DMS153 treated with DMSO at 0.1 percent for 48 hours (cell line): ENCODE measurements at regions not wholly inside any gene's neighbourhood (a gene's known extent, or its start where the extent isn't known, plus 50 kb on each side); places are given as distances from the start of the nearest gene placed in this dataset.
"Not testable (repeated sequence)": the region's sequence is repeated elsewhere in the genome, so short reads cannot be mapped to it uniquely, and the experiment has no call there.

Experiments
- DNase-seq: peaks from one replicate; lab custom pipeline; 2025; ENCODE audit not compliant: unreplicated experiment; lab: John Stamatoyannopoulos, UW

DNA sequence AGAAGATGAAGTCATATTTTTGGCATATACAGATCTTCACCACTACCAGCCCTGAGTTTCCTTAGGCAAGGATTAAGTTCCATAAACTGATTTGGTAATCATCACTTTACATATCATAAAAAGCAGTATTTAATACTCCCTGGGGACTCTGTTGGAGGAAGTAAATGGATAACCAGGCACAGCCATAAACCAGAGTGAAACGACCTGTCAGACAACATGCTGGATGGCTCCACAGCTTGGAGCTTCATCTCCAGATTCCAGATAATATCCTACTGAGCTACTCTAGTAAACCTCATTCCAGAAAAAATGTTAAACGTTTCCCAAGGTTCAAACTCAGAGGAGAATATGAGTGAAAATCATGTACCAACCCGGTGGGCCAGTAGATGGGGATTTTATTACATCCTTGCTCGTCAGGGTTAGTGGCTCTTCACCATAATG lies 109.2 kb downstream of the BASP1 start:
- DNase-seq = no peak

DNA sequence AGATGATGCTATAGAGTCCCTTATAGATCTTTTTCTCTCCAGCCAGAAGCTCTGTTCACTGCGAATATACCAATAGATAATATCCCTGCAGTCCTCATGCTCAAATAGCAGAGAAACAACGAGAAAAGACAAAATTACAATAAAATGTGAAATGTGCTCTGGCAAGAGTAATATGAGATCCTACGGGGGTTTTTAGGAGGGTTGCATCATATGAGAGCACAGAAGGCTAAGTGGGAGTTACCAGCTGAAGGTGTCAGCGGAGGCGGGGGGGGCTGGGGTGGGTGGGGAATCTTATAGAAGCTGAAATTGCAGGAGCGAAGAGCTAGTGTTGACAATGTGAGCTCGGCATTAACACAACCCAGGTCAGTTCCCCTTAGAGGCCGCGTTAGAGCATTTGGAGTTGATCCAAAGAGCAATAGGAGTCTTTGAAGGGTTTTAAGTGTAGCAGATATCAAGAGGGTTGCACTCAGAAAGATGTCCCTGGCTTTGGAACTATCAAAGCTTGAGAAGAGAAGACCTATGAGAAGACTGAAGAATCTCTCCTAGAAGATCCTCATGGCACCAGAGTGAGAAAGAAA lies 109.7 kb downstream of the BASP1 start:
- DNase-seq = peak; percentile 18

DNA sequence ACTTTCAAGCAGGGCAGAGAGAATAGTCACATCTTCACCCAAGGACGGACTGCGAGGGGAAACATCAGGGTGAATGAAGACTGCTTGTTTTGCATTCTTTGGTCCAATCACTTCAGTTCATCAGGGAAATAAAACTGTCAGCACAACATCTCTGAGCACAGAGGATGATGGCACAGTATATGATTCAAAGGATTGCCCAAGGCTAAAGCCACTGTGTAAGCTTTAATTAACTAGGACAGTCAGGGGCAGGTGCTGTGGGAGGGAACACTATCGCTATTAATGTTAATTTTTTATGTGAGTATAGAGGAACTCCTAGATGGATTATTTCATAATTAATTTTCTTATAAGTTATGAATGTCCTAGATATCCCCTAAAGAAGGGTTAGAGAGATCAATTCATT lies 112.1 kb downstream of the BASP1 start:
- DNase-seq = no peak

DNA sequence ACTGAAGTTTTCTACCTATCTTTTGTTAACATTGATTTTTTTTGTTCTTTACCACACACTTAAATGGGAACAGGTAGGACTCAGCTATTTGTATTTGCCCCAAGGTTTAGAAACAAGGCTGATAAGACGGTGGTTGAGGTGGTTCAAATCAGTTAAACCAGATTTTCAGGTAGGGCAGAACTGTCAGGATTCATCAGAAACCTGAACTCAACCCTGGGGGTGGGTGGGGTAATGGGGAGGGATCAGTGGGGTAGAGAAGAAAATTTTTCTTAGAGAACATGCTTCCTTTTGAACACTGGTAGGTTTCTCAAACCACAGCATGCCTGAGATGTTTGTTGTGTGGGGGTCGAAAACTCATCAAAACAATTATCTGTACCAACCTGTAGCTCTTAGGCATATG lies 113.0 kb downstream of the BASP1 start:
- DNase-seq = no peak

DNA sequence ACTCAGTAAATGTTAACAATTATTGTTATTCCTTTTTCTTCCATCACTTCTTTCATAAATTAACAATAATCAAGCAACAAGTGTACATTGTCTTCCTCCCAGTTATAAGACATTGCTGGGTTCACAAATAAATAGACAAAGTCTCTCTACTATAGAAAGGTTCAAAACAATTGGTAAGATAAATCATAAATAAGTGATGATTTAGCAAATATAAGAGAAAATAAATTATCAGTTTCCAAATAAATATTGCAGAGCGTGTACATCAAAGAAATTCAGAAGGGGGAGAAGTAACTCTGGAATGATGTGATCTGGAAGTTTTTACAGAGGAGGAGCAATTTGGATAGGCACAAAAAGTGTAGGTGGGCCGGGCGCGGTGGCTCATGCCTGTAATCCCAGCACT lies 114.2 kb downstream of the BASP1 start:
- no peak for DNase-seq

DNA sequence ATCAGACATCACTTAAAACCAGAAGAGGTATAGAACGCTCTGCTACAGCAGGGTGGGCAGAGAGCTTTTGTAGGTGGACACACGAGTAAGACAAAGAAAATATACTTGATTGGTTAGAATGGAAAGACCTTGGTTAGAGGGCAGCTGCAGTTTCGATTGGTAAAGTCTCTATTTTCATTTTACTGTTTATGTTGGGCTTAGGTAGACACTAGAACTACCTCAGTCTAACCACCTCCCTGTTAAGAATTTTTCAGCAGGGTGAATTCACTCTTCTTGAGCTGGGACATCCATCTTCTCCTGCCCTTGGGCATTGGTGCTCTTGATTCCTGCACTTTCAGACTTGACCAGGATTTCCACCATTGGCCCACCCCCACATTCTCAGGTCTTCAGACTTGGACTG lies 116.3 kb downstream of the BASP1 start:
- DNase-seq = no peak

DNA sequence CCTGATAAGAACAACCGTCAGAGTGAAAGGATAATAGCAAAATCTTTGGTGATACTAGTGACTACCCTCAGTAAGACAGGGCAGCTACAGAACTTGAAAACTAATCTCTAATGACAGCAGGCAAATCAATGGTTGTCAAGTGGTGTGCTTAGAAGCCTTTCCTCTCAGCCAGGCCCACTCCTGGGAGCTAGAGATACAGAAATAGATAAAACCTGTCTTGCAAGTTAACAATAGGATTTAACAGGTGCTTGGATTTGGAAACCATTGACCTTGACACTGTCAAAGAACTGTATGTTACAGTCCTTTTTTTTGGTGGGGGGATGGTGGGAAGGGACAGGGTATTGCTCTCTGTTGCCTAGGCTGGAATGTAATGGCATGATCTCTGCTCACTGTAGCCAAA lies 118.6 kb downstream of the BASP1 start:
- no peak for DNase-seq

DNA sequence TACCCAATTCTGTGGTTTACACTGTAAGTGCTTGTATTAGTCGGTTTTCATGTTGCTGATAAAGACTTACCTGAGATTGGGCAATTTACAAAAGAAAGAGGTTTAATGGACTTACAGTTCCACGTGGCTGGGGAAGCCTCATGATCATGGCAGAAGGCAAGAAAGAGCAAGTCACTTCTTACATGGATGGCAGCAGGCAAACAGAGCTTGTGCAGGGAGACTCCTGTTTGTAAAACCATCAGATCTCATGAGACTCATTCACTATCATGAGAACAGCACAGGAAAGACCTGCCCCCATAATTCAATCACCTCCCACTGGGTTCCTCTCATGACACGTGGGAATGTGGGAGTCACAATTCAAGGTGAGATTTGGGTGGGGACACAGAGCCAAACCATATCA lies 119.3 kb downstream of the BASP1 start:
- DNase-seq = not testable (repeated sequence)

DNA sequence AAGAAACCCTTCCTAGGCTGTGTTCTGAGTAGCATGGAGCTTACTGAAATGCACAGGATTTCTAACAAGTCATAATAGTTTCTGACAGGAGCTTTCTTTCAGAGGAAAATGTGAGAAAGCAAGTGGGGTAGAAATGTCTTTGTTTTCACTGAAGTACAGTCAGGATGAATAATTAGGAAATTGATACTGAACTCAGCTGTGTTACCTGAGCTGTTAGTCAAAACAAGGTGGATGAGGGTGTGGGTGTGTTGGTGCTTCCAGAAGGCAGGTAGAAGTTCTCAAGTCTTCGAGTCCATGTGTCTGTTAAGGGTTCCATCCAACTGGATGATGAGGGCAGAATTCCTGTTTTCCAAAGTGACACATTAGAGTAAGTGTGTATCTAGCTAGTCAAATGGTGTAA lies 122.4 kb downstream of the BASP1 start:
- DNase-seq = no peak

DNA sequence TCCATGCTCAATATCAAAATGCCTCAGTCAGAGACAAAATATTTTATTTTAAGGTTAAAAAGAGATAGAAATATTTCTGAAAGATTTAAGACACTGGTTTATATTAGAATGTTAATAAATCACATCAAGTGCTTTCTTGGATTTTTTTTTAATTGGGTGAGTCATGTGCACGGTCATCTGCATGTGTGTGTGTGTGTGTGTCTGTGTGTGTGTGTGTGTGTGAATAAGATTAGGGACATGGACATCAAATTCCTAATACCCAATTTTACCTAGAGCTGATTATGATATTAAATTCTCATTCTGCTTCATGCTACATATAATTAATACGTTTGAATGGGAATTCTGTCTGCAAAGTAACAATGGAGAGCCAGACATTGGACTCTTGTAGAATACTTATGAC lies 122.9 kb downstream of the BASP1 start:
- no peak for DNase-seq

DNA sequence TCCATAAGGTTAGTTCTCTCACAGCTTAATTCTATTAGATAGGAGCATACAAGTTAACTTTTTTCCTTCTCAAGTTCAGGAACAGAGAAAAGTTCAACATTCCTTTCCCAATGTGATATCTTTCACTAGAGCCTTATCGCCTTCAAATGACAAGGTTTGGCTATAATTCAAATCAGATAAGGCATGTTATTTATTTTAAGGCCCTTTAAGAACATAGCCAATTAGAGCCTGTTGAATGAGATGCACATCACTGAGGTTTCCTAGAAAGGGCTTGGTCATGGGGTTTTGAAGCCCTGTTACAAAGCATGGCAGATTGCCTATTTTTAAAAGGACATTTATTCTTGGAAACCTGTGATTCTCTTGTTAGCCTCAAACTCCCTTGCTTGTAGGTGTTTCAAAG lies 123.4 kb downstream of the BASP1 start:
- no peak for DNase-seq

DNA sequence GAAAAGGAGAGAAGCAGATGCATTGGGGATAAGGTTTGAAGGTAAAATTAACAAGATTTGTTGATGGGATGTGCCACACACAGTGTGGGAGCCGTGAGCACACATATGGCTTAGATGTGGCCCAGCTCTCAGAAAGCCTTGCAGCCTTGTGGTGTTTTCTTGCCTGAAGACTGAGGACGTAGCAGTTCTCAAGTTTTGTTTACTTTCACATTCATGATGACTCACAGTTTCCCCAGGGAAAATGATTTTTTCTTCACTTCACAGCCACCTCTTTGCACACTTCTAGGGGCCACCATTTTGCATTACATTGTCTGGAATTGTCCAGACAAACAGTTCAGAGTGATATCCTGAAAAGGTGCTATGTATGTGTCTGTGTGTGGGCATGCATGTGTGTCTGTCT lies 126.2 kb downstream of the BASP1 start:
- DNase-seq = no peak

DNA sequence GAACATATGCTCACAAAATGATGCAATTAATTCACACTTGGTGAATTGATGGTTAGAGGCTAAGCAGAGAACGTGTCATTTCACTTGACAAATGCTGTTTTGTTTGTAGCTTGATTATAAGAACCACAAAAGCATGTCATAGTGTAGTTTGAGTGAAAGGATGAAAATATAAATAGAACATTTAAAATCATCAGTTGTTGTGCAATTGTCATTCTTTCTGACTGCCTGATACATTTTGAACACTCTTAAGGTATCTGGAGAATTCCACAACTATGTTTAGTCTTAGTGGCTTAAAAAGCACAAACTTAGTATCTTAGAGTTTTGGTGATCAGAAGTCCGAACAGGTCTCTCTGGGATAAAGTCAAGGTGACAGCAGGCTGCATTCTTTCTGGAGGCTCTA lies 129.4 kb downstream of the BASP1 start:
- DNase-seq = no peak

DNA sequence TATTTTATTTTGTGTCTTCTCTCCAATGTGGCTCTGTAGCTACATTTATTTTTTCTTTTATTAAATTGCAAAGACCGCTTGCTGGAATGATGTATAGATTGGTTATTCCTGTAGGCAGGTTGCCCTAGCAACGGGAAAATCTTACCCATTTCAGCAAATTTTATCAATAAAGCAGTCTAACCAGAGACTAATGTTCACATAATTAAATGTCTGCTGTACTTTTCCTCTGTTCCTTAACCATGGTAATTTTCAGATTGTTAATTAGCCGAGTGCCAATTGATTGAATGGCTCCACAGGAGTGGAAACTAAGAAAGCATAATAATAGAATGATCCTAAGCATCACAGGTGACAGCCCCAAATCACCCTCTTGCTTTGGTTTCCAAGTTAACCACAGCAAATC lies 134.8 kb downstream of the BASP1 start:
- DNase-seq = no peak

DNA sequence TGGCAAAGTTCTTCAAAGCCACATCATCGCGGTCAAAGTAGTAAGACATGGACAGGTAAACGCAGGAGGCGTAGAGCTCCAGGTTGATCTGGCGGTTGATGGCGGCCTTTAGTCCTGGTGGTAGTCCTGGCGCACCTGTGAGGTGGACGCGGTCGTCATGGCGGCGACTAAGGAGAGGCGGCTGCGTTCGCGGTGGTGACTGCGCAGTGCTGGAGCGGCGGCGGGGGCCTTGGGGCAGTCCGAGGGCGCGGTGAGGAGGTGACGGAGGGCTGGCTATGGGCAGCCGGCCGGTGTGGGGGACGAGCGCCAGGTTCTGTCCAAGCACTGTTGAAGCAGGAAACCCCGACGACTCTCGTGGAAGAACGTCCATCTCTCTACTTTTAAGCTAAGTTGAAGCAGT lies 136.8 kb downstream of the BASP1 start:
- no peak for DNase-seq

DNA sequence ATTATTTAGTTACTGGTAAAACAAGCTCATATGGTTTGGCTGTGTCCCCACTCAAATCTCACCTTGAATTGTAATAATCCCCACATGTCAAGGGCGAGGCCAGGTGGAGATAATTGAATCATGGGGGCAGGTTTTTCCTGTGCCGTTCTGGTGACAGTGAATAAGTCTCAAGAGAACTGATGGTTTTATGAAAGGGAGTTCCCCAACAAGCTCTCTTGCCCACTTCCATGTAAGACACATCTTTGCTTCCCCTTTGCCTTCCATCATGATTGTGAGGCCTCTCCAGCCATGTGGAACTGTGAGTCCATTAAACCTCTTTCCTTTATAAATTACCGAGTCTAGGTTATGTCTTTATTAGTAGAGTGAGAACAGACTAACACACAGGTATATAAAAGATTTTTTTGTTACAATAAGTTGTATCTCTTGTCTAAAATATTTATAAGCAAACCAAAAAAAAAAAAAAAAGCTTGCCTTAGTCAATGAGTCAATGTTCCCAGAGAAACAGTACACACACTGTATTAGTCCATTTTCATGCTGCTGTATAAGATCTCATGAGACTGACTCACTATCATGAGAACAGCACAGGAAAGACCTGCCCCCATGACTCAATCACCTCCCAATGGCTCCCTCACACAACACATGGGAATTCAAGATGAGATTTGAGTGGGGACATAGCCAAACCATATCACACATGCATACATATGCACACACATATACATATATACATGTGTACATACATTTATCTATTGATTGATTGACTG lies 138.3 kb downstream of the BASP1 start:
- DNase-seq = no peak

DNA sequence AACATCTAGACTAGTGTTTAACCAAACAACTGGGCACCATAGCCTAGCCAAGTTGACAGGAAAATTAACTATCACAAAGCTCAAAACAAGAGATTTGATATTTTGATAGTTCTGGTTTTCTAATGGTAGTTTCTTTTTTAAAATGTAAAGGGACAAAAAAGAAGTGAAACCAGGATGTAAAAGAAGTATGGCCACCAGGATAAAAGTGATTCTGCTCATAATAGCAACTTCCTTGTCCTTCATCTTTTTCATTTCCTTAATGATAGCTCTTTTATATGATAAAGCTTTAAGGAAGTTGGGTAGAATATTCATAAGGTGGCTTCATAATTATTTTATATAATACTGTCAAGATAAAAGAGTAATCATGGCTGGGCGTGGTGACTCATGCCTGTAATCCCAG lies 139.1 kb downstream of the BASP1 start:
- no peak for DNase-seq

DNA sequence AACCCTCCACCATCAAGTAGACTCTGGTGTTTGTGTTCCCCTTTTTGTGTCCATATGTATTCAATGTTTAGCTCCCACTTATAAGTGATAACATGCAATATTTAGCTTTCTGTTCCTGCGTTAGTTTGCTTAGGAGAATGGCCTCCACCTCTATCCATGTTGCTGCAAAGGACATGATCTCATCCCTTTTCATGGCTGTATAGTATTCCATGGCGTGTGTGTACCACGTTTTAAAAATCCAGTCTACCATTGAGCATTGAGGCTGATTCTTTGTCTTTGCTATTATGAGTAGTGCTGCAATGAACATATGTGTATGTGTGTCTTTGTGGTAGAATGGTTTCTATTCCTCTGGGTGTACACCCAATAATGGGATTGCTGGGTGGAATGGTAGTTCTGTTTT lies 140.1 kb downstream of the BASP1 start:
- DNase-seq = no peak

DNA sequence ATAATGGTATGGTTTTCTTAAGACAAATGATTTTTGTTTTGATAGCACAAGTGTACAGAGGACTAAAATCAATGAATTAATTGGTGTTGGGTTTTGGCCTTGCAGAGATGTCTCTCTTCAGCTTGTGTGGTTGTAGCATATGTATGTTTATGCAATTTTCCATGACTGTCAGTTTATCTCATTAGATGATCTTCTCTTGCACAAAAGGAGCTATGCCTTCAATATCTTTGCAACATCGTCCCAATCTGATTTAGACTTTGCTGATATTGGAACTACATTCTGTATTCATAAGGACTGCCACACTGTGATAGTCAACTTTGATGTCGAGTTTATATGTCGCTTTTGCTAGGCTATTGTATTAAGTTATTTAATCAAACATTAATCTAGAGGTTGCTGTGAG lies 140.0 kb upstream of the TAF11L2 start:
- no peak for DNase-seq

DNA sequence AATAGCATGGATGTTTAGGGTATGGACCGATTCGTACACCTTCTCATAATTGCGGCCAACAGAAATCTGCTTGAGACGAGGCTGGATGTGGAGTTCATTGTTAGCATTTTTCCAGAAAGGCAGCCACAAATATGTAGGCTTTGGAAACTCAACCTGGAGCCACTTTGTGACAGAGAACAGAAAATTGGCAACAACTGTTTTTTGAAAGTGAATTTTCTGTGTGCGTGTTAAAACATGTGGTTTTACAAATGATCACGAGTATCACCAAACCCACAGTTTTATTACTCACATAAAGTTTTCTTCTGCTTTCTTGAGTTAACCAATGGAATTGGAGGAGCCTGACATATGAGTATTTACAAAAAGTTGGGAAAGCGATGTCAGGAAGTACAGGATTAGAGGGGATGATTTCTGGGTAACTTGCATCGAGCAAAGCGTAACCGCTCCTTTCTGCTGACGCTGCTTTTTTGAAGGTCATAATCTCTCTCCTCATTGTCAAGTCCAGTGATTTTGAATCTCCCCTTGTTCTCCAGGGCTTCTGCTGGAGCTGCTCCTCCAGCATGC lies 138.5 kb upstream of the TAF11L2 start:
- DNase-seq = no peak

DNA sequence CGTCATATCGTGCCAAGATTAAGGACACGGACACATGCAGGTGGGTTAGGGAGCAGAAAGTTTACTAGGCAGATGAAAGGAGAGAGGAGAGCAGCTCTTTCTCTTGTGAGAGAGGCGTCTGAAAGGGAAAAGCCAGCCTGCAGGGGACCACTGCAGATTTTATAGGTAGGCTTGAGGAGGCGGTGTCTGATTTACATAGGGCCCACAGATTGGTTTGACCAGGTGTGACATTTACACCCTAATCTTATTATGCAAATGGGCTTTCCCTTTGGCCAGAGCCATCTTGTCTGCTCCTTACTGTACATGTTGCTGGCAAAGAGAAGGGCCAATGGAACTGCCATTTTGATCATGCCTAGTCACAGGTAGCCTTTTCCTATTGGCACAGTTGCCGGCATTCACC lies 137.2 kb upstream of the TAF11L2 start:
- DNase-seq = no peak

DNA sequence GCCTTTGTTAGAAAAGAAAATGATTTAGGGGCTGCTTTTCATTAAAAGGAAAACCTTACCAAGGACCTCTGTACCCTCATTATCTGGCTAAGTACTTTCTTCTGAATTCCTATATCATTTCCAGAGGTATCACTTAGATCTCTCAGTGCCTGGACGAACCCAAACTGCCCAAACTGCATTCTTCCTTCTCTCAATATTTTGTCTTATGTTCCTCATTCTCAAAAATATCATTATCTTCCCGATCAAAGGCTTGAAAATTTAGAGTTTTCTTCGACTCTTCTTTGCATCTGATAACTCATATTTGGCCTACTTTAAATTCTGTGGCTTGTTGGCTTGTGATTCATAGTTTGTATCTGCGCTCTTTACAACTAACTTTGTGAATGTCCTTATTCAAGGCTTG lies 136.7 kb upstream of the TAF11L2 start:
- DNase-seq = no peak
